ENCODE measurements at regions not wholly inside any gene's neighbourhood (a gene's known extent, or its start where the extent isn't known, plus 50 kb on each side); places are given as distances from the start of the nearest gene placed in this dataset.

GRCh38 chr2:104127049-104127770 is 726.7 kb upstream of the POU3F3 start:
- TF ChIP-seq CTCF (conservative IDR thresholded peaks at IDR 0.05), result no peak
- H3K27ac ChIP-seq, result no peak overlapping the region

- TF ChIP-seq CTCF (conservative IDR thresholded peaks at IDR 0.05), result no peak
Observed at GRCh38 chr2:104140361-104140760, 713.6 kb upstream of the POU3F3 start.

GRCh38 chr2:104158191-104158590 is 695.7 kb upstream of the POU3F3 start:
- no peak overlapping the region for H3K27ac ChIP-seq
- TF ChIP-seq CTCF (conservative IDR thresholded peaks at IDR 0.05), result no peak

More at GRCh38 chr2:104140361-104140760, 713.6 kb upstream of the POU3F3 start:
- no peak overlapping the region for H3K27ac ChIP-seq

GRCh38 chr2:104163611-104164130 is 690.2 kb upstream of the POU3F3 start:
- no peak for TF ChIP-seq CTCF (conservative IDR thresholded peaks at IDR 0.05)
- no peak overlapping the region for H3K27ac ChIP-seq

GRCh38 chr2:104164721-104165252 is 689.1 kb upstream of the POU3F3 start:
- no peak overlapping the region for H3K27ac ChIP-seq
- no peak for TF ChIP-seq CTCF (conservative IDR thresholded peaks at IDR 0.05)

- no peak for TF ChIP-seq CTCF (conservative IDR thresholded peaks at IDR 0.05)
Observed at GRCh38 chr2:104177179-104177578, 676.7 kb upstream of the POU3F3 start.

GRCh38 chr2:104179644-104180043 is 674.3 kb upstream of the POU3F3 start:
- no peak overlapping the region for H3K27ac ChIP-seq
- no peak for TF ChIP-seq CTCF (conservative IDR thresholded peaks at IDR 0.05)

More at GRCh38 chr2:104177179-104177578, 676.7 kb upstream of the POU3F3 start:
- H3K27ac ChIP-seq, result peak overlapping the region; percentile 18; the same call in 1 of the 2 replicates
